Transverse colon (tissue), 4 donors: ENCODE measurements at regions not wholly inside any gene's neighbourhood (a gene's known extent, or its start where the extent isn't known, plus 50 kb on each side); places are given as distances from the start of the nearest gene placed in this dataset.

ENCODE experiments used
- DNase-seq: peaks from one replicate; pipeline ENCODE4 v3.0.0-alpha.2; 2019
- H3K27ac ChIP-seq, 4 donors: fragments of 200-600 bp; sonication (generic); 2 replicates each; pipeline ENCODE4 v1.5.1; 2016 to 2018; ENCODE audit warnings: inconsistent platforms in 4 of 4
- H3K27me3 ChIP-seq: fragments of 200-600 bp; sonication (generic); 2 replicates; pipeline ENCODE4 v1.5.1; 2017; ENCODE audit warnings: inconsistent platforms
- H3K36me3 ChIP-seq, 4 donors: fragments of 200-600 bp; sonication (generic); 2 replicates each; pipeline ENCODE4 v1.5.1; 2017 to 2019; ENCODE audit warnings: inconsistent platforms in 4 of 4
- H3K4me1 ChIP-seq, 4 donors: fragments of 200-600 bp; sonication (generic); 2 replicates each; pipeline ENCODE4 v1.5.1; 2017 to 2020; ENCODE audit warnings: inconsistent platforms in 4 of 4
- H3K4me3 ChIP-seq, 4 donors: fragments of 200-600 bp; sonication (generic); 1 replicate in 1 of 4; 2 replicates in 3 of 4; pipeline versions ENCODE4 v1.5.1 to v1.6.1; 2017 to 2019; ENCODE audit warnings: inconsistent platforms in 4 of 4
- H3K9me3 ChIP-seq, 2 donors: fragments of 200-600 bp; sonication (generic); 2 replicates each; pipeline ENCODE4 v1.5.1; 2017 to 2019; ENCODE audit warnings: inconsistent platforms in 2 of 2
- CTCF ChIP-seq, 5 experiments: fragments of 200-600 bp in 3 of 5; fragments of 450-650 bp in 2 of 5; sonication (generic) in 3 of 5; IDR thresholded peaks; 1 replicate in 2 of 5; 2 replicates in 3 of 5; pipeline ENCODE4 v1.5.1; 2016 to 2017; ENCODE audit warnings: antibody characterized with exemption in 5 of 5, inconsistent platforms in 3 of 5, mild to moderate bottlenecking in 2 of 5, moderate library complexity in 1 of 5
- EP300 ChIP-seq: sonication (generic); formaldehyde crosslinking; IDR thresholded peaks from one replicate; pipeline ENCODE4 v1.6.1; 2017; ENCODE audit warnings: antibody characterized with exemption, low read depth
- POLR2A ChIP-seq: fragments of 450-650 bp; IDR thresholded peaks from one replicate; pipeline ENCODE4 v1.6.1; 2016; ENCODE audit warnings: antibody characterized with exemption, mild to moderate bottlenecking, moderate library complexity
- POLR2AphosphoS5 ChIP-seq, 3 donors: sonication (generic); formaldehyde crosslinking; IDR thresholded peaks; one replicate each; pipeline ENCODE4 v1.6.1; 2016; ENCODE audit warnings: antibody characterized with exemption in 3 of 3
- WGBS, 2 donors: methylation state at CpG; one replicate each; pipeline ENCODE4 v1.1.5; 2018; ENCODE audit warnings: low coverage in 1 of 2; 5-methylcytosine and 5-hydroxymethylcytosine counted together
- in situ Hi-C, 4 donors: fragments of 200-750 bp; cut with MboI; loops; one replicate each; pipeline versions ENCODE4 v1.15.0 to v1.15.1; 2017; ENCODE audit warnings: low sequenced_read_pairs in 3 of 4, low pct_ligation_motif_present in 1 of 4, low pct_unique_long_range_greater_than_20kb in 1 of 4
- intact Hi-C: fragments of 100-400 bp; cut with DNase I; formaldehyde crosslinking; loops from one replicate; pipeline ENCODE4 v1.15.1; 2023; ENCODE audit warnings: low total_unique reads

- in situ Hi-C loops, result no loop called here
- H3K27ac ChIP-seq, result no peak overlapping the region
- TF ChIP-seq CTCF (IDR thresholded peaks at IDR 0.05) (no peak), POLR2AphosphoS5 (IDR thresholded peaks at IDR 0.05) (no peak), EP300 (no peak), POLR2A (no peak)
- no peak for DNase-seq
- intact Hi-C loops, result no loop called here
- H3K9me3 ChIP-seq, result no peaks in the 10 kb centered on the region
- no peaks in the 10 kb centered on the region for H3K27me3 ChIP-seq
- H3K4me1 ChIP-seq, result no peaks in the 10 kb centered on the region
- H3K36me3 ChIP-seq, result no peaks in the 10 kb centered on the region
- WGBS, 2 donors, result 87% methylated on average over 1 of the region's 1 CpG; no CpG with 5 or more reads in 1 of the 2 donors
- H3K4me3 ChIP-seq, result no peak overlapping the region
Observed at GRCh38 chr3:30945291-30945690, 50.8 kb upstream of the GADL1 start.

- Histone ChIP-seq H3K27ac (no peak overlapping the region), H3K27me3 (no peaks in the 10 kb centered on the region), H3K36me3 (no peaks in the 10 kb centered on the region), H3K4me3 (no peak overlapping the region), H3K9me3 (no peaks in the 10 kb centered on the region), H3K4me1 (no peaks in the 10 kb centered on the region)
- WGBS, 2 donors, result 27 to 32% methylated on average over 1 of the region's 1 CpG
- intact Hi-C loops, result no loop called here
- TF ChIP-seq POLR2AphosphoS5 (IDR thresholded peaks at IDR 0.05) (no peak), CTCF (IDR thresholded peaks at IDR 0.05) (no peak), POLR2A (no peak), EP300 (no peak)
- in situ Hi-C loops, result no loop called here
- no peak for DNase-seq
Observed at GRCh38 chr3:30948426-30948825, 54.0 kb upstream of the GADL1 start.

- in situ Hi-C loops, result no loop called here
- WGBS, 2 donors, result 50 to 65% methylated on average over 2 of the region's 2 CpGs
- H3K9me3 ChIP-seq, result no peaks in the 10 kb centered on the region
- no peak overlapping the region for H3K27ac ChIP-seq
- H3K4me3 ChIP-seq, result no peak overlapping the region
- H3K4me1 ChIP-seq, result no peaks in the 10 kb centered on the region
- DNase-seq, result no peak
- TF ChIP-seq POLR2AphosphoS5 (IDR thresholded peaks at IDR 0.05), result no peak
- intact Hi-C loops, result no loop called here
- no peaks in the 10 kb centered on the region for H3K27me3 ChIP-seq
- no peaks in the 10 kb centered on the region for H3K36me3 ChIP-seq
Observed at GRCh38 chr3:30951826-30952225, 57.4 kb upstream of the GADL1 start.

GRCh38 chr3:30952786-30953185, 58.3 kb upstream of the GADL1 start:
- Histone ChIP-seq H3K9me3 (no peaks in the 10 kb centered on the region), H3K36me3 (no peaks in the 10 kb centered on the region), H3K4me3 (no peak overlapping the region), H3K27ac (no peak overlapping the region), H3K27me3 (no peaks in the 10 kb centered on the region), H3K4me1 (no peaks in the 10 kb centered on the region)
- 76 to 86% methylated on average over 3 of the region's 3 CpGs for WGBS, 2 donors
- in situ Hi-C loops (no loop called here), intact Hi-C loops (no loop called here)
- DNase-seq, result no peak
- TF ChIP-seq CTCF (IDR thresholded peaks at IDR 0.05), result no peak
- TF ChIP-seq POLR2AphosphoS5 (IDR thresholded peaks at IDR 0.05), result no peak
- no peak for TF ChIP-seq POLR2A
- TF ChIP-seq EP300, result no peak

GRCh38 chr3:30954426-30954825, 60.0 kb upstream of the GADL1 start:
- in situ Hi-C loops (no loop called here), intact Hi-C loops (no loop called here)
- TF ChIP-seq EP300 (no peak), POLR2A (no peak), POLR2AphosphoS5 (IDR thresholded peaks at IDR 0.05) (no peak), CTCF (IDR thresholded peaks at IDR 0.05) (no peak)
- WGBS, 2 donors, result 43 to 100% methylated on average over 1 of the region's 1 CpG
- Histone ChIP-seq H3K4me3 (no peak overlapping the region), H3K9me3 (no peaks in the 10 kb centered on the region), H3K36me3 (no peaks in the 10 kb centered on the region), H3K27ac (no peak overlapping the region), H3K4me1 (no peaks in the 10 kb centered on the region), H3K27me3 (no peaks in the 10 kb centered on the region)
- no peak for DNase-seq
